Thymus (tissue), 11 donors: ENCODE measurements at regions not wholly inside any gene's neighbourhood (a gene's known extent, or its start where the extent isn't known, plus 50 kb on each side); places are given as distances from the start of the nearest gene placed in this dataset.
A peak's percentile ranks its signal among the peaks of the same experiment; 100 is the strongest.
"Not testable (repeated sequence)": the region's sequence is repeated elsewhere in the genome, so short reads cannot be mapped to it uniquely, and the experiment has no call there.

Experiments
- DNase-seq, 9 donors: peaks; one replicate each; pipeline ENCODE4 v3.0.0-alpha.2; 2013; ENCODE audit warnings: low spot score in 9 of 9, low read depth in 6 of 9, missing footprints in 1 of 9
- H3K27ac ChIP-seq, 2 donors: one replicate each; pipeline ENCODE4 v1.5.1; 2013; ENCODE audit warnings: control low read depth in 1 of 2, low read depth in 1 of 2, low read length in 1 of 2, mild to moderate bottlenecking in 1 of 2, moderate library complexity in 1 of 2
- H3K27me3 ChIP-seq, 2 donors: one replicate each; pipeline ENCODE4 v1.5.1; 2013; ENCODE audit warnings: low read length in 1 of 2; ENCODE audit not compliant: control insufficient read depth in 2 of 2, insufficient read depth in 1 of 2
- H3K36me3 ChIP-seq, 2 donors: one replicate each; pipeline ENCODE4 v1.5.1; 2013; ENCODE audit warnings: low read length in 1 of 2, mild to moderate bottlenecking in 1 of 2, moderate library complexity in 1 of 2; ENCODE audit not compliant: control insufficient read depth in 2 of 2, insufficient read depth in 2 of 2
- H3K4me1 ChIP-seq, 2 donors: one replicate each; pipeline ENCODE4 v1.5.1; 2013; ENCODE audit warnings: low read length in 2 of 2; ENCODE audit not compliant: control insufficient read depth in 2 of 2, insufficient read depth in 2 of 2
- H3K4me3 ChIP-seq, 2 donors: one replicate each; pipeline ENCODE4 v1.5.1; 2013; ENCODE audit warnings: low read length in 2 of 2, control low read depth in 1 of 2, mild to moderate bottlenecking in 1 of 2
- H3K9me3 ChIP-seq, 2 donors: one replicate each; pipeline ENCODE4 v1.5.1; 2013; ENCODE audit warnings: low read length in 1 of 2, mild to moderate bottlenecking in 1 of 2; ENCODE audit not compliant: control insufficient read depth in 2 of 2, insufficient read depth in 1 of 2
- whole genome bisulfite sequencing: extraction: QIAGEN DNeasy Blood & Tissue Kit; methylation state at CpG from one replicate; pipeline ENCODE4 v1.1.7; 2013; 5-methylcytosine and 5-hydroxymethylcytosine counted together
- donor health status: healthy.

GRCh38 chr3:177615015-177615414 lies 417.7 kb upstream of the TBL1XR1 start:
- 60% methylated on average over 2 of the region's 2 CpGs for WGBS
- Histone ChIP-seq H3K27ac (no peak overlapping the region), H3K4me1 (peaks cover 3 to 7% of the 10 kb centered on the region in 2 donors), H3K9me3 (no peaks in the 10 kb centered on the region), H3K4me3 (no peak overlapping the region), H3K27me3 (no peaks in the 10 kb centered on the region), H3K36me3 (no peaks in the 10 kb centered on the region)
- no peak for DNase-seq

GRCh38 chr3:177618873-177619733 lies 421.8 kb upstream of the TBL1XR1 start:
- Histone ChIP-seq H3K36me3 (no peaks in the 10 kb centered on the region), H3K4me3 (no peak overlapping the region), H3K9me3 (no peaks in the 10 kb centered on the region), H3K27me3 (no peaks in the 10 kb centered on the region), H3K27ac (peak overlapping the region in 1 of 2 donors; percentile 37), H3K4me1 (peaks cover 0 to 7% of the 10 kb centered on the region in 2 donors)
- 82% methylated on average over 8 of the region's 8 CpGs for WGBS
- no peak for DNase-seq

- no peak overlapping the region for H3K27ac ChIP-seq
- H3K36me3 ChIP-seq: no peaks in the 10 kb centered on the region
- H3K4me3 ChIP-seq: no peak overlapping the region
- no peaks in the 10 kb centered on the region for H3K9me3 ChIP-seq
- DNase-seq: no peak
- peaks cover 0 to 7% of the 10 kb centered on the region in 2 donors for H3K4me1 ChIP-seq
- 74% methylated on average over 9 of the region's 9 CpGs for WGBS
- H3K27me3 ChIP-seq: no peaks in the 10 kb centered on the region
These were observed 422.8 kb upstream of the TBL1XR1 start for GRCh38 chr3:177620073-177620472.

- WGBS: 100% methylated on average over 1 of the region's 1 CpG
- DNase-seq: no peak
- Histone ChIP-seq H3K36me3 (no peaks in the 10 kb centered on the region), H3K27ac (no peak overlapping the region), H3K4me3 (no peak overlapping the region), H3K9me3 (no peaks in the 10 kb centered on the region), H3K4me1 (peaks cover 0 to 7% of the 10 kb centered on the region in 2 donors), H3K27me3 (no peaks in the 10 kb centered on the region)
These were observed 425.2 kb upstream of the TBL1XR1 start for GRCh38 chr3:177622520-177622919.

DNA sequence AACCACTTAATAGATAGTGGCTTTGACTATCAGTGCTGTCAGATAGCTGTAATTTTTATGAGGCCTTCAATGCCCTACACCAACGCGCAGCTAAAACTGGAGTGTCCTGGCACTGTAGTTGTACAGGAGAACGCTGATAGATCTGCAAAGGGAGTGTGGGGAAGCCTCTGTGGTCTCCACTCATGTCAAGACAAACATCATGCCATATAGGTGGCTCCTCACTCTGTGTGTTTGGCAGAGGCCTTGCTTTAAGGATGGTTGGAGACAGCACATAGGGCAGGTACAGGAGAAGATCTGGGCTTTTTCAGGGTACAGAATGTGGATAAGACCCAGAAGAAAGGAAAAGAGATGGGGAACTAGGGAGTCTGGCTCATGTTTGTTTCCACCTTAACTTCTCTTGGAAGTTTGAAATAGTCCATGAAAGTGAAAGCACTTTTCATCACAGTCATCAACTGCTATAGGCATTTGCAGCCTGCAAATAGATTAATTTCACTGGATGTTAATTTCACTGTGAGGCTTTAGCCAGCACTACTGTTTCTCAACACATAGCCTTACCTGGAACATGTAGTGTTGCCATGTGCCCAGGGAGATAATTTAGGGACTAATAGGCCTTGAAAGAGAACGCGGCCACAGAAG lies 425.8 kb upstream of the TBL1XR1 start:
- WGBS: 86% methylated on average over 5 of the region's 5 CpGs
- Histone ChIP-seq H3K4me1 (peaks cover 0 to 7% of the 10 kb centered on the region in 2 donors), H3K36me3 (no peaks in the 10 kb centered on the region), H3K27ac (no peak overlapping the region), H3K9me3 (no peaks in the 10 kb centered on the region), H3K27me3 (no peaks in the 10 kb centered on the region), H3K4me3 (no peak overlapping the region)
- DNase-seq: no peak

DNA sequence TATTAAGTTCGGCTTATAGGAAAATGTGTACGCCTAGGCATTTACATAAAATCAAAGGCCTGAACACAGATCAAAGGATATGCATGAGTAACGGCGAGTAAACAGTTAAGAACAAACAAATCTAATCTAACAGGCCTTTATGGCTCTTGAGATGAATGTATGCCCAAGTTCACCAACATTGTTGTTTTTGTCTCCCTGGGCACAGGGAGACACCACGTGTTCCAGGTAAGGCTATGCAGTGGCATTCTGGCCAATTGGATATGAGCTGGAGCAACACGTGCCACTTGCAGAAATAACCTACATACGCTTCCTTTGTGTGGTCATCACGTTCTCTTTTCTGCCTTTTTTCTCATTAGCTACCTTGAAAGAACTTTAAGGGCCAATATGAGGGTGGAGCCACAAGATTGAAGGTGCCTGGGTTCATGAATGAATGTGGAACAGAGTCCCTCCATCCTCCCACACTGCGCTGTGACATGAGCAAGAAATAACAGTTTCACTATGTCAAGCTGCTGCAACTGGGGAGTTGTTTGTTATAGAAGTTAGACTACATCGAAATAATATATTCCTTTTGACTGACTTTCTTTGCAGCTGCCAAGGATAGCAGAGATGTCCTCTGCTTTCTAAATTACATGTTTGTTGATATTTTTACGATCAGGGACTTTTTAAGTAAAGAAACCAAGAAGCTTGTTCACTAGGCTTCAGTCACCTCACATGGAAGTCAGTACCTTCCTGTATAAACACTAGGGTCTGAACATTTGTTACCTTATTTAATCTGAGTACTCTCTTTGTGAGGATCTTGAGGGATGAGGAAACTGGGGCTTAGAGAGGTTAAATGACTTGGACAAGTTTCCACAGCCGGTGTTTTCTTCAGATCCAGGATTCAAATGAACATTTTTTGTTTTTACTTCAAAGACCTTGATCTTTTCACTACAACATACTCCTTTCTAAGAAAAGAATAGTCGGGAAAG lies 427.5 kb upstream of the TBL1XR1 start:
- 97% methylated on average over 13 of the region's 13 CpGs for WGBS
- no peak for DNase-seq

GRCh38 chr3:177626045-177626444 lies 428.8 kb upstream of the TBL1XR1 start:
- 99% methylated on average over 2 of the region's 2 CpGs for WGBS

More for the DNA sequence above, 427.5 kb upstream of the TBL1XR1 start:
- H3K9me3 ChIP-seq: no peaks in the 10 kb centered on the region
- no peak overlapping the region for H3K4me3 ChIP-seq
- no peaks in the 10 kb centered on the region for H3K36me3 ChIP-seq
- H3K4me1 ChIP-seq: peaks cover 0 to 8% of the 10 kb centered on the region in 2 donors
- H3K27ac ChIP-seq: no peak overlapping the region
- H3K27me3 ChIP-seq: no peaks in the 10 kb centered on the region

DNA sequence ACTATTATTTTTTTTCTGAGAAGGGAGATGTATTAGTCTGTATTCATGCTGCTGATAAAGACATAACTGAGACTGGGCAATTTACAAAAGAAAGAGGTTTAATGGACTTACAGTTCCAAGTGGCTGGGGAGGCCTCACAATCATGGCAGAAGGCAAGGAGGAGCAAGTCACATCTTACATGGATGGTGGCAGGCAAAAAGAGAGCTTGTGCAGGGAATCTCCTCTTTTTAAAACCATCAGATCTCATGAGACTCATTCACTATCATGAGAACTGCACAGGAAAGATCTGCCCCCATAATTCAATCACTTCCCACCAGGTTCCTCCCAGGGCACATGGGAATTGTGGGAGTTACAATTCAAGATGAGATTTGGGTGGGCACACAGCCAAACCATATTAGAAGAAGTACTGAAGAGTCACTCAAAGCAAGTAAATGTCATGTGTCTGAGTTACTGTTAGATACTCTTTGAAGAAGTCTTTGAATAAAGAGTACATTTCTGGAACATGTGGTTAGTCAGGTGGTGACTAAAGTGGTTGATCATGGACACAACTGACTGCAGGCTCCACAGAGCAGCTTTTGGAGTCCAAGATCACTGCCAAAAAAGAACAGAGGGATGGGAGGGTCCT lies 430.9 kb upstream of the TBL1XR1 start:
- not testable (repeated sequence) for H3K27ac ChIP-seq, H3K4me1 ChIP-seq, H3K9me3 ChIP-seq, H3K36me3 ChIP-seq, H3K27me3 ChIP-seq, H3K4me3 ChIP-seq, DNase-seq

More at GRCh38 chr3:177626045-177626444, 428.8 kb upstream of the TBL1XR1 start:
- Histone ChIP-seq H3K4me1 (peaks cover 0 to 8% of the 10 kb centered on the region in 2 donors), H3K36me3 (no peaks in the 10 kb centered on the region), H3K27me3 (no peaks in the 10 kb centered on the region), H3K27ac (no peak overlapping the region), H3K9me3 (no peaks in the 10 kb centered on the region), H3K4me3 (no peak overlapping the region)
- DNase-seq: no peak
